ENCODE measurements at regions not wholly inside any gene's neighbourhood (a gene's known extent, or its start where the extent isn't known, plus 50 kb on each side); places are given as distances from the start of the nearest gene placed in this dataset.

DNA sequence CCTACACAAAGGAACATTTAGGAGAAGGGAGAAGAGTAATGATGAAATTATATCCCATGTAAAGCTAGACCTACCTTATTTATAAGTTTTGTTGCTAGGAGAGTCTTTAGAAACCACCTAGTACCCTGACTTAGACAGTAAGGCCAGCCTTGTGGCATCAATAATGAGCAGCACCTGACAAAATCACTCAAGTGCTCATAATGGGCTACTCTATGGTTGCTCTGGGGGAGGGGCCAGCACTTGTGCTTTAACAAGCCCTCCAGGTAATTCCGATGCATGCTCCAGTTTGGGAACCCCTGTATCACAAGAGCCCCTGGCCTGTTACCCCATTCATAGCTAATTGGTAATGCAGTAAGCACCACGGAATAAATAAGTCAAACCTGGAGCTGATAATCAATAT, 102.9 kb upstream of the ALK start:
- Histone ChIP-seq H3K36me3 (ENCODE audit: control insufficient read depth in 2 of 2, insufficient read depth in 2 of 2, low read length in 1 of 2) (no peaks in the 10 kb centered on the region), H3K4me3 (ENCODE audit: low read depth in 1 of 2, low read length in 2 of 2) (no peak overlapping the region), H3K27ac (ENCODE audit: low read depth in 2 of 2, low read length in 1 of 2) (no peak overlapping the region), H3K27me3 (ENCODE audit: control insufficient read depth in 1 of 2, insufficient read depth in 2 of 2, low read length in 2 of 2) (no peaks in the 10 kb centered on the region), H3K4me1 (ENCODE audit: control insufficient read depth in 2 of 2, insufficient read depth in 2 of 2, low read length in 1 of 2) (no peaks in the 10 kb centered on the region), H3K9me3 (ENCODE audit: control insufficient read depth in 2 of 2, insufficient read depth in 1 of 2, low read depth in 1 of 2, low read length in 1 of 2) (no peaks in the 10 kb centered on the region)
- WGBS, 2 donors, result 91 to 97% methylated on average over 2 of the region's 2 CpGs

DNA sequence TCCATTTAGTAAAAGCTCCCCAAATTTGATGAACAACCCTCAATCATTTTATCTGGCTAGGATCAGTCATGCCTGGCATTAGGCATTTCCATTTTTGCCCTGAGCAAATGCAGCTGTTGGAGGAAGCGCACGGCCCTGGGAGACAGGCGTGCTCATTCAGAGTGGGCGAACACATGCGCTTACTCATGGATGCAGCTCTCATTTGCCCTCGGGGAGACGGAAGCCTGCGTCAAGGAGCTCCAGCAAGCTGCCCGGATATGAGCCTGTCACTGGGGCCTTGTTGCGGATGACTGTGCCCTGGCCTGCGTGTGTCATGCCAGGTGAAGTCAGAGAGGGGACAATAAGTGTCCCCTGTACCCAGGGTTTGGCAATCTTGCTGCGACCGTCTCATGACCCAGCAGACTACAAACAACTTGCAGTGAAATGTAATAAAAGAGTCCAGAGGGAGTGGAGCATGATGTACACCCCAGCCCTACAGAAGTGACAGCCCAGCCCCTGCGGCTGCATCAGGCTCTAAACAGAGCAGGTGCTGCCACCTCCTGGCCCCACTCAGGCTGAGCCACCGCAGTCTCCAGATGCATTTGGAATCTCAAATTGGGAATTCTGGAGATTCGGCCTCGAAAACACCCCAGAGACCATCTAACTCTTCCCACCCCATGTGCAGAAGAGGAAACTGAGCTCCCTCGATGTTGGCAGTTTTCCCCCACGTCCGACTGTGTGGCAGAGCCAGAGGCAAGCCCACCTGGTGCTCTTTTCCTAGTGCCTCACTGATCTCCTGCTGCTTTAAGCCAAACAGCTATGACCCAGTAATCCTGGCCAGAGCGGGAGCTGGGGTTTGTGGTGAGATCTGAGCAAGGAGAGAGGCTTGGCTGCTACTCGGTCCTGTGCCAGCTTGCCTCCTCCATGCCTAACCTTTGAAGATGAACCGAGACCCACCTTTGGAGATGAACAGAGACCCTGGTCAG, 105.0 kb upstream of the ALK start:
- no peaks in the 10 kb centered on the region for H3K9me3 ChIP-seq (ENCODE audit: control insufficient read depth in 2 of 2, insufficient read depth in 1 of 2, low read depth in 1 of 2, low read length in 1 of 2)
- 29 to 35% methylated on average over 23 of the region's 23 CpGs for WGBS, 2 donors
- no peaks in the 10 kb centered on the region for H3K36me3 ChIP-seq (ENCODE audit: control insufficient read depth in 2 of 2, insufficient read depth in 2 of 2, low read length in 1 of 2)
- H3K27me3 ChIP-seq (ENCODE audit: control insufficient read depth in 1 of 2, insufficient read depth in 2 of 2, low read length in 2 of 2), result no peaks in the 10 kb centered on the region
- H3K4me3 ChIP-seq (ENCODE audit: low read depth in 1 of 2, low read length in 2 of 2), result no peak overlapping the region
- peaks cover 0 to 4% of the 10 kb centered on the region in 2 donors for H3K4me1 ChIP-seq (ENCODE audit: control insufficient read depth in 2 of 2, insufficient read depth in 2 of 2, low read length in 1 of 2)
- H3K27ac ChIP-seq (ENCODE audit: low read depth in 2 of 2, low read length in 1 of 2), result peak overlapping the region; percentile 31 to 61

DNA sequence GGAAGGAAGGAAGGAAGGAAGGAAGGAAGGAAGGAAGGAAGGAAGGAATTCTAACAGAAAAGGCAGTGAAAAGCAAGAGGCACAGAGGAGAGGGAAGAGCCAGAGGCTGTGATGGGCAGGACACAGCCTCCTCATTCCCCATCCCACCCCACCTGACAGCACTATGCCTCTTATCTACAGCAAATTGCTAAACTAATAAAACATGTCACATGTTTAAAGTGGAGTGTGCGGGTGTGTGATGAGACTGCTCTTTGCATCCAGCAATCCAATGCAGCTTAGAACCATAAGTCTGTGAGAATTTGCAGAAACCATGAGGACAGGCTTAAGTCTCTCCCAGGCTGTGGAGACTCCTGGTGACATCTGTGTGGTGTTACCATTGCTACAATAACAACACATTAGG, 108.4 kb upstream of the ALK start:
- WGBS, 2 donors, result 60 to 85% methylated on average over 1 of the region's 1 CpG

DNA sequence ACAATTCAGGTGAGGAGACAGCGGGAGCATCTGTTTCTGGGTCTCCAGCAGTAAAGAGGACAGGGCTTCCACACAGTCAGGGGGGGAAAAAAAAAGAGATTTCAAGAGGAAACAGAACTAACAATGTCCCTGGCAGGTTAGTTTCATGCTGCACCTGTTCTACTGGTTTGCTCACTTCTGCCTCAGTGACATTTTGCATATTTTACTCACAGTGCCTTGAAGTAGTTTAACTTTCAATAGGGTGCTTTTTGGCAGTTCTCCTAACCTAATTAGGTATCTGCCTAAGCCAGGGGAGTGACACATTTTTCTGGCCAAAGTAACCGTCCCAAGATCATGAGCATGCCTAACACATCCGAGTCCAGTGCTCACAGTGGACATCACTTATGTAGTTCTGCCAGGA, 109.0 kb upstream of the ALK start:
- Histone ChIP-seq H3K9me3 (ENCODE audit: control insufficient read depth in 2 of 2, insufficient read depth in 1 of 2, low read depth in 1 of 2, low read length in 1 of 2) (no peaks in the 10 kb centered on the region), H3K27me3 (ENCODE audit: control insufficient read depth in 1 of 2, insufficient read depth in 2 of 2, low read length in 2 of 2) (no peaks in the 10 kb centered on the region), H3K27ac (ENCODE audit: low read depth in 2 of 2, low read length in 1 of 2) (peak overlapping the region; percentile 61 to 79), H3K4me1 (ENCODE audit: control insufficient read depth in 2 of 2, insufficient read depth in 2 of 2, low read length in 1 of 2) (peaks cover 0 to 8% of the 10 kb centered on the region in 2 donors), H3K36me3 (ENCODE audit: control insufficient read depth in 2 of 2, insufficient read depth in 2 of 2, low read length in 1 of 2) (no peaks in the 10 kb centered on the region), H3K4me3 (ENCODE audit: low read depth in 1 of 2, low read length in 2 of 2) (no peak overlapping the region)
- WGBS, 2 donors, result 45 to 57% methylated on average over 3 of the region's 3 CpGs

More for the DNA sequence above, 108.4 kb upstream of the ALK start:
- H3K36me3 ChIP-seq (ENCODE audit: control insufficient read depth in 2 of 2, insufficient read depth in 2 of 2, low read length in 1 of 2), result no peaks in the 10 kb centered on the region
- no peaks in the 10 kb centered on the region for H3K27me3 ChIP-seq (ENCODE audit: control insufficient read depth in 1 of 2, insufficient read depth in 2 of 2, low read length in 2 of 2)
- no peak overlapping the region for H3K4me3 ChIP-seq (ENCODE audit: low read depth in 1 of 2, low read length in 2 of 2)
- H3K4me1 ChIP-seq (ENCODE audit: control insufficient read depth in 2 of 2, insufficient read depth in 2 of 2, low read length in 1 of 2), result peaks cover 0 to 8% of the 10 kb centered on the region in 2 donors
- peak overlapping the region; percentile 45 to 79 for H3K27ac ChIP-seq (ENCODE audit: low read depth in 2 of 2, low read length in 1 of 2)
- no peaks in the 10 kb centered on the region for H3K9me3 ChIP-seq (ENCODE audit: control insufficient read depth in 2 of 2, insufficient read depth in 1 of 2, low read depth in 1 of 2, low read length in 1 of 2)

DNA sequence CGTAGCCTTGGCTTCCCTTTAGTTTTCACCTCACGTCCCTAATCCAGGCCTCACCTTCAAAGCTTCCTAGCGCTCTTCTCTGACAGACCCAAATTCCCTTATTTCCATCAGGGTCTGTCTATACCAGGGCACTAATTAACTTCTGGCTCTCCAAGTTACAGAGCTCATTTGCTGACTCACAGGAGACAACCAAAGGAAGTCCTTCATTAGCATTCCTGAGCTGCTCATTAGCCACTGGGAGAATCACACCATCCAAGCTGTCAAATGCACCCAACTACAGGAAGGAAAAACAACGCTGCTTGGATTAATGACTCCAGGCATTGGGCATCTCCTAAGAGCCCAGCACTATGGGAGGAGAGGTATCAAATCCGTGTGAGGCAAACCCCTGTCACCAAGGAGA, 109.8 kb upstream of the ALK start:
- H3K27ac ChIP-seq (ENCODE audit: low read depth in 2 of 2, low read length in 1 of 2), result peak overlapping the region; percentile 61 to 85
- no peaks in the 10 kb centered on the region for H3K27me3 ChIP-seq (ENCODE audit: control insufficient read depth in 1 of 2, insufficient read depth in 2 of 2, low read length in 2 of 2)
- no peaks in the 10 kb centered on the region for H3K36me3 ChIP-seq (ENCODE audit: control insufficient read depth in 2 of 2, insufficient read depth in 2 of 2, low read length in 1 of 2)
- WGBS, 2 donors, result 53 to 60% methylated on average over 5 of the region's 5 CpGs
- H3K4me3 ChIP-seq (ENCODE audit: low read depth in 1 of 2, low read length in 2 of 2), result no peak overlapping the region
- peaks cover 0 to 8% of the 10 kb centered on the region in 2 donors for H3K4me1 ChIP-seq (ENCODE audit: control insufficient read depth in 2 of 2, insufficient read depth in 2 of 2, low read length in 1 of 2)
- H3K9me3 ChIP-seq (ENCODE audit: control insufficient read depth in 2 of 2, insufficient read depth in 1 of 2, low read depth in 1 of 2, low read length in 1 of 2), result no peaks in the 10 kb centered on the region

DNA sequence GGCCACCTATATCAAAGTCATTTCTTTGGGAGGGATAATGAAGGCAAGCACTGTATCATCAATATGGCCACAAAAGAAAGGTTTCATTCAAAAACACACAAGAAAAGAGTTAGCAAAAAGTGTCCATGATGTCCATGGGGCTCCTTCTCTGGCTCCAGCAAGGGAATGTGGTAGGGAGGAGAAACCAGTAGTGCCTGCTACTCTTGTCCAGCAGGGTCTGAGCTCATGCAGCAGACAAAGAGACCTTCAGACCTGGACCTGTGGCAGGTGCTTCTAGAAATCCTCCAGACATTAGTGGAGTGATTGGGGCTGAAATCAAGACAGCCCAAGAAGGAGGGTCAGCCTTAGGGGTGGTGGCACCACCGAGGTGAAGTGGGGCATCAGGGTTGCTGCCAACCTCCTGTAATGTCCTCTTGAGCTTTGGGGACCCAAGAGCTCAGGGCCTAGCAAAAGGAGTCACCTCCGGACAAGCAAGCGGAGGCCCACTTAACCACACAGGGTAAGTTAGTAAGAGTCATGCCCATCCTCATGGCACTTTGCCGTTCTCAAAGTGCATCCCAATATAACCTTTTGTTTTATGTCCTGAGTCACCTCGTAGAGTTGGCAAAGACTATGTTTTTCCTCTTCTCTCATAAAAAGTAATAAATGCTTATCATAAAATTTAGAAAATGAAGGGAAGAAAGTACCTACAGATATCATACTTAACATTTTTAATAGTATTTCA, 112.6 kb upstream of the YPEL5 start:
- Histone ChIP-seq H3K4me3 (ENCODE audit: low read depth in 1 of 2, low read length in 2 of 2) (no peak overlapping the region), H3K4me1 (ENCODE audit: control insufficient read depth in 2 of 2, insufficient read depth in 2 of 2, low read length in 1 of 2) (peaks cover 0 to 8% of the 10 kb centered on the region in 2 donors), H3K9me3 (ENCODE audit: control insufficient read depth in 2 of 2, insufficient read depth in 1 of 2, low read depth in 1 of 2, low read length in 1 of 2) (no peaks in the 10 kb centered on the region), H3K36me3 (ENCODE audit: control insufficient read depth in 2 of 2, insufficient read depth in 2 of 2, low read length in 1 of 2) (no peaks in the 10 kb centered on the region), H3K27ac (ENCODE audit: low read depth in 2 of 2, low read length in 1 of 2) (peak overlapping the region; percentile 40 to 87), H3K27me3 (ENCODE audit: control insufficient read depth in 1 of 2, insufficient read depth in 2 of 2, low read length in 2 of 2) (no peaks in the 10 kb centered on the region)
- 76 to 78% methylated on average over 5 of the region's 5 CpGs for WGBS, 2 donors

DNA sequence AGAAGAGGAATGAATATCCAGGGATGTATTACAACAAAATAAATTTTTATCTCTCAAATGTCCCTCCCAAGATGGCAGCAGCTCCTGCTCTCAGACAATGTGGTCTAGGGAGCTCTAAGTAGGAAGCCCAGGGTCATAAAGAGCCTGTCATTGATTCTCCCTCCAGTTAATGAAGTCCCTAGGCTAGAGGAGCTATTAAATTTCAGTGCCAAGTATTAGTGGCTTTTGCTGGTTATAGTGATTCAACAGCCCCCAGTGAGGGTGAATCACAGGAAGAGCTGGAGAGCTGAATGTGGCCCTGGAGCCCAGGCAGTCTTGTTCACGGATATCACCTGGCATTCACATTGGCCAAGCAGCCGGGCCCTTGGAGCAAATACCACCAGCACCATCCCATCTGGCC, 109.8 kb upstream of the YPEL5 start:
- Histone ChIP-seq H3K4me1 (ENCODE audit: control insufficient read depth in 2 of 2, insufficient read depth in 2 of 2, low read length in 1 of 2) (peaks cover 0 to 4% of the 10 kb centered on the region in 2 donors), H3K27me3 (ENCODE audit: control insufficient read depth in 1 of 2, insufficient read depth in 2 of 2, low read length in 2 of 2) (no peaks in the 10 kb centered on the region), H3K27ac (ENCODE audit: low read depth in 2 of 2, low read length in 1 of 2) (no peak overlapping the region), H3K9me3 (ENCODE audit: control insufficient read depth in 2 of 2, insufficient read depth in 1 of 2, low read depth in 1 of 2, low read length in 1 of 2) (no peaks in the 10 kb centered on the region), H3K36me3 (ENCODE audit: control insufficient read depth in 2 of 2, insufficient read depth in 2 of 2, low read length in 1 of 2) (no peaks in the 10 kb centered on the region), H3K4me3 (ENCODE audit: low read depth in 1 of 2, low read length in 2 of 2) (no peak overlapping the region)
- WGBS, 2 donors, result 84 to 89% methylated on average over 2 of the region's 2 CpGs

DNA sequence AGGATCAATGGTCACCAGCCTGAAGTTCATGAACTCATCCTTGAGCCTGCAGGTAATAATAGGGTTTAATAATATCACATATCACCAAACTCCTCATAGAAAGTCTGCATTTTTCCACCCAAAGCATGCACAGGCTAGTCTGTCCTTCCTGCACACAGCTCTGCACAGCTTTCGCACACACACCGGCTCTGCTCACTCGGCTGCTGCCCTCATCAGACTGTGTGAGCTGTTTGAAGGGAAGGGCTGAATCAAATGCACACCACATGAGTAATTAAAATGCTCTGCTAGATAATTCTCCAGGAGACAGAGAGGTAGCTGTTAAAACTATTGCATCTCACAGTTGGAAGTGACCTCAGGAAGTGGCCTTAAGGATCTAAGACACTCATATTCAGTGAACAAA, 108.4 kb upstream of the YPEL5 start:
- H3K27me3 ChIP-seq (ENCODE audit: control insufficient read depth in 1 of 2, insufficient read depth in 2 of 2, low read length in 2 of 2), result no peaks in the 10 kb centered on the region
- peaks cover 0 to 4% of the 10 kb centered on the region in 2 donors for H3K4me1 ChIP-seq (ENCODE audit: control insufficient read depth in 2 of 2, insufficient read depth in 2 of 2, low read length in 1 of 2)
- 71 to 77% methylated on average over 3 of the region's 3 CpGs for WGBS, 2 donors
- no peak overlapping the region for H3K4me3 ChIP-seq (ENCODE audit: low read depth in 1 of 2, low read length in 2 of 2)
- H3K9me3 ChIP-seq (ENCODE audit: control insufficient read depth in 2 of 2, insufficient read depth in 1 of 2, low read depth in 1 of 2, low read length in 1 of 2), result no peaks in the 10 kb centered on the region
- no peak overlapping the region for H3K27ac ChIP-seq (ENCODE audit: low read depth in 2 of 2, low read length in 1 of 2)
- H3K36me3 ChIP-seq (ENCODE audit: control insufficient read depth in 2 of 2, insufficient read depth in 2 of 2, low read length in 1 of 2), result no peaks in the 10 kb centered on the region

DNA sequence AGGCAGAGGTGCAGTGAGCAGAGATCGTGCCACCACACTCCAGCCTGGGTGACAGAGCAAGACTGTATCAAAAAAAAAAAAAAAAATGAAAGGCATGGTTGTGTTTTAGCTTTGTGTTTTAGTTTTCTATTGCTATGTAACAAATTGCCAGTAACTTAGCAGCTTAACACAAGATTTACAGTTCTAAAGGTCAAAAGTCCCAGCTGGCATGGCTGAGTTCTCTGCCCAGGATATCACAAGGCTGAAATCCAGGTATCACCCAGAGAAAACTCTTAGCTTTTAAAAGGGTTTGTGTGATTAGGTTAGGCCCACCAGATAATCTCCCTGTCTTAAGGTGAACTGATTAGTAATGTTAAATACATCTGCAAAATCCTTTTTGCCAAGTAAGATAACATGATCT, 107.7 kb upstream of the YPEL5 start:
- Histone ChIP-seq H3K4me3 (ENCODE audit: low read depth in 1 of 2, low read length in 2 of 2) (no peak overlapping the region), H3K27me3 (ENCODE audit: control insufficient read depth in 1 of 2, insufficient read depth in 2 of 2, low read length in 2 of 2) (no peaks in the 10 kb centered on the region), H3K27ac (ENCODE audit: low read depth in 2 of 2, low read length in 1 of 2) (no peak overlapping the region), H3K9me3 (ENCODE audit: control insufficient read depth in 2 of 2, insufficient read depth in 1 of 2, low read depth in 1 of 2, low read length in 1 of 2) (no peaks in the 10 kb centered on the region), H3K4me1 (ENCODE audit: control insufficient read depth in 2 of 2, insufficient read depth in 2 of 2, low read length in 1 of 2) (peaks cover 0 to 3% of the 10 kb centered on the region in 2 donors), H3K36me3 (ENCODE audit: control insufficient read depth in 2 of 2, insufficient read depth in 2 of 2, low read length in 1 of 2) (no peaks in the 10 kb centered on the region)
- WGBS, 2 donors, result 82% methylated on average over 1 of the region's 1 CpG
